GM19238 (cell line): ENCODE measurements at regions not wholly inside any gene's neighbourhood (a gene's known extent, or its start where the extent isn't known, plus 50 kb on each side); places are given as distances from the start of the nearest gene placed in this dataset.
"Not testable (repeated sequence)": the region's sequence is repeated elsewhere in the genome, so short reads cannot be mapped to it uniquely, and the experiment has no call there.

ENCODE experiments used
- DNase-seq: peaks from one replicate; pipeline ENCODE4 v3.0.0; 2011; ENCODE audit warnings: low spot score; ENCODE audit not compliant: insufficient read length

DNA sequence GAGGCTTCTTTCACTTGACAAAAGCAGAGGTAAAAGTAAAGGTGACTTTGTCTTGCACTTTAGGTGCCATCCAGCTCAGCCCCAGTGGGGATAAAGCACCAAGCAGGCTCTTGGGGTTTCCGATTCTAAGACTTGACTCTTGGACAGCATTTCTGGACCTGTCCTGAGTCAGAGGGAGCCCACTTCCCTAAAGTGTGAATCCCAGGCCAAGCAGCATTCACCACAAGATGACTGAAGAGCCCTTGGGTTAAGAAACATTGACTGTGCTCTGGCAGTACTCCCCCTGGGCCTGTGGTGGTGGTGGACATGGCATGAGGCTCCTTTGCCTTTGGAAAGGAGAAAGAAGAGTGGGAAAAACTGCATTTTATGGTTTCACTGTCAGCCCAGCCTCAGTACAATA lies 638.0 kb upstream of the VRK2 start:
- DNase-seq = no peak

DNA sequence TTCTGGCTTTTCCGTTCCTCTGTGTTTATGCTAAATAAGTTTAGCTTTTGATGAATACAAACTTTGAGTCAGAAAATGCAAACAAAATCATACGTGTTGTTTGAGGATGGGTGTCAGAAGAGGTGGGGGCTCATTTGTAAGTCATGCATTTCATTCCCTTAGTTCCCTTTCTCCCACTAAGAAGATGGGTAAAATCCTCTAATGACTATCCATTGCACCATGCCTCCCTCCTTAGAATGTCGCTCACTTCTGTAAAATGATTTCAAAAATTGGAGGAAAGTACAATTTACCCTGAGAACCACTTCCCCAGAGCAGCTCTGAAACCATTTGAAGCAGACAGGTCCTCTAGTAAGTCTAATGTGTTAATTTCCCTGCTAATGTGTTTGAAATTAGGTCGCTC lies 629.6 kb upstream of the VRK2 start:
- no peak for DNase-seq

DNA sequence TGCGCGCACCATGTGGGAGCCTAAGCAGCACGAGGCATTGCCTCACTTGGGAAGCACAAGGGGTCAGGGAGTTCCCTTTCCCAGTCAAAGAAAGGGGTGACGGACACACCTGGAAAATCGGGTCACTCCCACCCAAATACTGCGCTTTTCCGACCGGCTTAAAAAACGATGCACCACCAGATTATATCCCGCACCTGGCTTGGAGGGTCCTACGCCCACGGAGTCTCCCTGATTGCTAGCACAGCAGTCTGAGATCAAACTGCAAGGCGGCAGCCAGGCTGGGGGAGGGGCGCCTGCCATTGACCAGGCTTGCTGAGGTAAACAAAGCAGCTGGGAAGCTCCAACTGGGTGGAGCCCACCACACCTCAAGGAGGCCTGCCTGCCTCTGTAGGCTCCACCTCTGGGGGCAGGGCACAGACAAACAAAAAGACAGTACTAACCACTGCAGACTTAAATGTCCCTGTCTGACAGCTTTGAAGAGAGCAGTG lies 627.7 kb upstream of the VRK2 start:
- not testable (repeated sequence) for DNase-seq

DNA sequence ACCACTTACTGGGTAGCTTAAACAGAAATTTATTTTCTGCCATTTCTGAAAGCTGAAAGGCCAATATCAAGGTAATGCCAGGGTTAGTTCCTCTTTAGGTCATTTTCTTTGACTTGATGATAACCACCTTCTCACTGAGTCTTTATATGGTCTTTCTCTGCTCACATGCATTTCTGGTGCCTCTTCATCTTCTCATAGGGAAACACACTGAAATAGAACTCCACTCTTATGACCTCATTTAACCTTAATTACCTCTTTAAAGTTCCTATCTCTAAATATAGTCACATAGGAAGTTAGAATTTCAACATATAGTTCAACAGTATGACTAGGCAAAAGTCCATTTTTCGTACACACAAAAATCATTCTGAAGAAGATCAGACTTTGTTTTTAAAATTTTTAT lies 616.8 kb upstream of the VRK2 start:
- no peak for DNase-seq

DNA sequence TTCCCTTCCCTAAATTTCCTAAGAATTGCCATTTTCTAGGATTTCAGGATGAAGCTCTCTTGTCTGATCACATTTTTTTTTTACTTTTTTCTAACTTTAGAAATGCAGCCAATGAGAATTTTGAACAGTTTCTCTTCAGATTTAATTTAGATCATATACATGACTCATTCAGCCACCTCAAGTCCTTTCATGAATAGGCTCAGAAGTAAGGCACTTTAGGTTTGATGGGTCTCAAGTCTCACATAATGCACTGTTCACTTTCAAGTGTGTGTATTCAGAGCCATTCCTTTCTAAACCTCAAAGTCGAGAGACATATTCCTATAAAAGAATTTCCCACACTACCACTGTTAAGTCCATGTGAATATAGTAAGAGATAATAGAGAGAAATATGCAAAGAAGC lies 614.1 kb upstream of the VRK2 start:
- no peak for DNase-seq

DNA sequence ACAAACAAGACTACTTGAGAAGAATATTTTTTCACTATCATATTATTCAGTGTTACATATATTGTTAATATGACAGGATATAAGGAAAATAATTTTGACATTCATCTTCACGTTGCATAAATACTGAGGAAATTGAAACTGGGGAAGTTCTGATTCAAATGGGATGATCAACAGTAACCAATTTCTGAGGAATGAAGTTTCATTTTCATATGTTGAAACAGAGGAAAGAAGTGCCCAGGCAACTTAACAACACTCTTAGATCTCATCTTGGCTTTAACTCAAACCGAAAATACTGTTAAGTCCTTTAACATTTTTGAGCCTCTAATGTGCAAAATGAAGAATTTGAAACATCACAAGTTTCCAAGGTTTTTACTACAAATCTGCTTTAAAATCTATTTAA lies 612.2 kb upstream of the VRK2 start:
- DNase-seq = no peak

DNA sequence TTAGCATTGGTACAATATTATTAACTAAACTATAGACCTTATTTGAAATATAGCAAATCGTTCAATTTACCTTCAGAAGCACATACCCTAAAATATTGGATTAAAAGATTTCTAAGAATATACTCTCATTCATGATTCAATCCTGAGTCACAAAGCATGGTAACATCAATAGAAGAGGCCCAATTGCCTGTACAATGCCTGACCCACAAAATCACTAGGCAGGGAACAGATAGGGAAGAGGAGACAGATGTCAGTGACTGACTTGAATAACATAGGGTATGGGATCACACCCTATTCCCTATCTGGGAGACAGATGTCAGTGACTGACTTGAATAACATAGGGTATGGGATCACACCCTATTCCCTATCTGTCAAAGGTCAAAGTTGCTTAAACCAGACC lies 611.6 kb upstream of the VRK2 start:
- no peak for DNase-seq

DNA sequence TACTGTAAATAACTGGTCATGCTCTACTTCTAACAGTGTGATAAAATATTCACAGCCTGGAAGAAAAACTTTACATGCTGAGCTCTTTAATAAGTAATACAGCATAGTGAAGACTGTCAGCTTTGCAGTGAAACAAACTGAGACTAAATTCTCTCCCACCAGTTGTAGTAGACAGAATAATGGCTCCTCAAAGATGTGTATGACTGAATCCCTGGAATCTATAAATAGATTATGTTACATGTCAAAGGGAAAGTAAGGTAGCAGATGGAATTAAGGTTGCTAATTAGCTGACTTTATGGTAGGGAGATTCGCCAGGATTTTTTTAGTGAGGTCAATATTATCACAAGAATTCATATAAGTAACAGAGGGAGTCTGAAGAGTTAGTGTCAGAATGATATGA lies 609.5 kb upstream of the VRK2 start:
- no peak for DNase-seq

DNA sequence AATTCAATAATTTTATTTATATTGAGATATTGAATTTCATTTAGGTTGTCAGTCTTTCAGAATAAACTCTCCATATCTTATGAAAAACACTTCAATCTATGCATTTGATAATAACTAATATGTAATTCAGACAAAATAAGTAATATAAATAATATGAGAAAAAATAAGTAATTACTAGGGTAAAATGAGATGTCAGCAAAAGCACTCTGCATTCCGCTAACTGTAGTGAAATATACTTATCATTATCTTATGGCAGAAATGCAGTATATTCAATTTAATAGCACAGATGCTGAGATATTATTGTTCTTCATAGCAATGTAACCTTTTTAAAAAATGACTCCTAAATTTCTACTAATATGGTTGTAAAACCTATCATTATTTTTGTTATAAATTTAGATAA lies 606.2 kb upstream of the VRK2 start:
- no peak for DNase-seq

DNA sequence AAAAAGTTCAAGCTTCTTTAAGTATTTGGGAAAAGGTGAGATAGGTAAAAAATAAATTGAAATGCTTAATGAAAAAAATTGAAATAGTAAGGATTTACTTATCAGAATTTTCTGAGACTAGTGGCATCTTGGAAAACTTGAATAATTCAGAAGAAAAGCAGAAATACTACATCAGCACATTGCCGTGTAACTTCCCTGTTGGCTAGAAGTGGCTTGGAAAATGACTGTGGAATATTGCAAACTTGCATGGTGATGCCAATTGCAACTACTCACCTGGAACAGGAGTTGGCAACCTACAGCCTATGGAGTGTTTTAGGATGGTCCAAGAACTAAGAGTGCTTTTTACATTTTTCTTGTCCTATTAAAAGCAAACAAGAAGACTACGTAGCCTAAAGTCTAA lies 603.5 kb upstream of the VRK2 start:
- no peak for DNase-seq

DNA sequence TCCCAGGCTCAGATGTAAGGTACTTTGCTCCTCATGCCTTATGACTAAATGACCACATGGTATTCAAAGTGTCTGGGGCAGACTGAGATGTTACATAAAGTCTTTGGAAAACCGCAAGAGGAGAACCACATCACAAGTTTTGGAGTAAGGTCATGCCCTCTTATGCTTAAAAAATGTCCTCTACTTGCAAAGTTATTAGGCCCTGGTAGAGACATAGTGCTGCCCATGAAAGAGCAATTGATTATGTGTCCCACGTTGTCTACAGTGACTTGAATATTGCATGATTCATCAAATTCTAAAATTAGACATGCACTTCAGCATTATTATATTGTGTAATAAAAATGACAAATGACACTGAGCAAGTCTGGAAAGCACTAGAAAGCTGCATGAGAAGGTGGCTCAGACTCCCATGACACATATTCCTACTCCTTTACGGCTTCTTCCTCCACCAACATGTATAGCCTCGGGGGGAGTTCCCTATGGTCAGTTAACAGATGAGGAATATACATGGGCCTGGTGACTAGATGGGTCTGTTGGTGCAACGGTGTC lies 602.6 kb upstream of the VRK2 start:
- DNase-seq = no peak

DNA sequence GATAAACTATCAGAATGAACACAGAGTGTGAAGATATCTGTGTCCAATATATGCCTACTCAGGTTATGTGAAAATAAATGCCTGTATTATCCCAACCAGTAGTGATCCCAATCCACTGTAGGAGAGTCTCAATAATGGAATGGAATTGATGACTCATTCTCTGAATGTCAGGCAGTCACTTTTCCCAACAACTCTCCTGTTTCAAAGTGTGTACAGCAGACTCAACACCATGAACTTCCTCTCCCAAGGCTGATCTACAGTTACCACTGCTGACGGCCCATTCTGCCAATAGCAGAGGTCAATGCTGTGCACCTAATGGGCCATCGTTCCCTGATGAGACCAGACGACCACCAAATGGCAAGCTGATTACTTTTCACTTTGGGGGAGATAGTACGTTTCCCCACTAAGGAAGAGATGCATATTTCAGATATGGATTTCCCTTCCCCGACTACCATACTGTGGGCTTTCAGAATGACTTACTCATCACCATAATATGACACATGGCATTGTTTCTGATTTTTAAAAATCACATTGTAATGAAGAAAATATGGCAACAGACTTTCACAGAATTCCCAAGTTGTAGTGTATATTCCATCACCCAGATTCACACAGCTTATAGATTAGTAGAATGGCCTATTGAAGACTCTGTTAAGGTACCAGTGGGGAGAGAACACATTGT lies 601.7 kb upstream of the VRK2 start:
- no peak for DNase-seq

DNA sequence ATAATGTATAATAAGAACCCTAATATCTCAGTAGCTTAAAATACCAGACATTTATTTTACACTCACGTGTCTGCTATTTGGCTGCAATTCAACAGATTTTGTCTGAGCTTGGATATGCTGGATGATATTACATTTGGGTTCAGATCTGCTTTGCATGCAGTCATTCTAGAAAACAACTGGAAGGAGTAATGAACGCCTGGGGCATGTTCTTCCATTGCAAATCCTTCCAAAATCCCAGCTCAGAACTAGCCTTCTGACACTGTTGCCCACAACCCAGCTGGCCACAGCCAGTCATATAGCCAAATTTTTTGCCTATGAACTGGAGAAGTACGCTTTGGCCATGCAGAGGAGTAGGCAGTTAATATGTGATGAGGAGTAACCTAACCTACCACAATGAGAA lies 597.8 kb upstream of the VRK2 start:
- DNase-seq = no peak

DNA sequence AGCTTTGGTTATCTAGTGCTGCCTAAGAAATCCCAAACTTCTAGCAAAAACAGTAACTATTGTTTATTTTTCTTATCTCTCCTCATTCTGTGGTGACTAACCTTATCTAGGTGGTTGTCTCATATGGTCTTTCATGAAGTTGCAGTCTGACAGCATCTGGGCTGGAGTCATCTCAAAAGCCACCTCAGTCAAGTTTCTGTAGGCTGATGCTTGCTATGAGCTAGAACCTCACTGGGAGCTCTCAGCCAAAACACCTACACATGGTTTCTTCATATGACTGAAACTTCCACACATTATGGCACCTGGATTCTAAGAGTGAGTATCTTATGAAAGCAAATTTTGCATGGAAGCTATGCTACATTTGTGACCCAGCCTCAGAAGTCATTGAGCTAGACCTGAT lies 596.4 kb upstream of the VRK2 start:
- DNase-seq = peak; percentile 1

DNA sequence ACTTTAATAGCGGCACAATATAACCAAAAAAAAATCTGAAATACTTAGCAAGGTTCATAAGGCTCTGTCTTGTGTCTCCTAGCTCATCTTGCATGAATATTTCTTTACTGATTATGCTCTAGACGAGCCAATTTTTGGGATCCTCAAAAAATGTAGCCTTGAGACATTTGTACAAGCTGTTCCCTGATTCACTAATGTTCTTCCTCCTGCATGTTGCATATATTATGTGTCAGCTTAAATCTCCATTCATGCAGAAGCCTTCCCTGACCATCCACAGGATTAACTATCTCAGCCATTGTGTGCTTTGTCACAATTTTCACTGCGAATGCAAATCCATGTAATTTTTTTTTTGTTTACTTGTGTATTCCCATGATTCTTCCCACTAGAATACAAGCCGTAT lies 594.0 kb upstream of the VRK2 start:
- no peak for DNase-seq

DNA sequence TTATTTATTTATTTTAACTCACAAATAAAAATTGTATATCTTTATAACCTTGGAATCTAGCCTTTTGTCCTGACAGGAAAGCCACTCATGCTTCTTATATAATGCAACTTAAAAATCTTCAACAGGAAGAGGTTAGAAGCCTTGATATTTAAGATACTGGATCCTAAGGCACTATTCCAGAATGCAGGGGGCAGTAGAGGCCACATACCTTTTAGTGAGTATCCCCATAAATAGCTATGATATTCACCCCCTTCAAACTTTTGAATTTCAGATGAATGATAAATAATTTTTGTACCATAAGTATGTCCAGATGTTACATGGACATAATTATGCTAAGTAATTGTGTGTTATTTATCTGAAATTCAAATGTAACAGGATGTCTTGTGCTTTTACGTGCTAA lies 592.7 kb upstream of the VRK2 start:
- no peak for DNase-seq

DNA sequence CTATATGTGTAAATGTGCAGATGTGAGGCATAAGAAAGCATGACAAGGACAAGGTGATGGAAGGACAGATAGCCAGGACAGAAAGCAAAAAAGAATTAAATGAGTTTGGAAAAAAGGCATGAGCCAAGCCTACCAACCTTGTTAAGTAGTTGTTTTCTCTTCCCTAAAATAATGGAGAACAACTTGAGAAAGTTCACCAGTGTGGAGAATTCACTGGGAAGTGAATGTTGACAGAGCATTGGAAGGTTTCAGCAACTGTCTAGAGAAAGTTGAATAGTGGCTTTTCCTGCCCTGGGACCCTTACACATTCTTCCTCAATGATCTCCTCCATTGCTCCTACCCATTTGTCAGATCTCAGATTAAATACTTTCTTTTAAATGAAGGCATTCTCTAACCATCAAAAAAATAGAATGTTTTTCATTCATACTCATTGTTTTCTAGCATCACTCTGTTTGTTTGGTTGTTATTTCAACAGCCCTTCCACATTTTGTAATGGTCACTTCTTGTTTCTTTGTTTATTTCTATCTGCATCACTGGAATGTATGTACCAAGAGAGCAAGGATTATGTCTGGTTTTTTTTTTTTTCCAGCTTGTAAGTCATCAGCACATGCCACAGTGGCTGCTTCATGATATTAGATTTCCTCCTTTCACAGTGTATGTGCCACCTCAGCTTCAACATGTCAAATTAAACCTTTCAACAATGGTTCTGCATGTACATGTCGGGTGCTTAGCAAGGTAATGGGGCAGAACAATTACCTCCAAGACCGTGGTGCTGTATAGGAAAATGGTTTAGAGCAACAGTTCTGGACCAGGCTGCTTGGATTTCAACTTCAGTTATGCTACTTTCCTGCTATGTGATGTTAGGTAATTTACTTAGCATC lies 586.0 kb upstream of the VRK2 start:
- no peak for DNase-seq

DNA sequence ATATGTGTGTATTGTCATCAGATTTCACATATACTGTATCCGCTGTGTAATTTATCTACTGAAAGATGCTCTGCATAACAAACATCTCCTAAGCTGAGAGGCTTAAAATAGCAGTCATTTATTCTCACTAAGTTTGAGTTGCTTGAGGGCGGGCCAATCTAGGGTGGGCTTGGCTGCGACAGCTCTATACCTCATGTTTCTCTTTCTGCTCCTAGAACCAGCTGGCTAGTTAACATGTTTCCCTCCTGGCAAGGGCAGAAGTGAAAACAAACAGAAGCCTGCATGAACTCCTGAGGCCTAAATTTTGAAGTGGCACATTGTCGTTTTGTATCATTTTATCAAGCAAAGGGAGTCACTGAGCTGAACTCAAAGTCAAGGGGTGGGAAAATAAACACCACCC lies 585.0 kb upstream of the VRK2 start:
- DNase-seq = no peak

DNA sequence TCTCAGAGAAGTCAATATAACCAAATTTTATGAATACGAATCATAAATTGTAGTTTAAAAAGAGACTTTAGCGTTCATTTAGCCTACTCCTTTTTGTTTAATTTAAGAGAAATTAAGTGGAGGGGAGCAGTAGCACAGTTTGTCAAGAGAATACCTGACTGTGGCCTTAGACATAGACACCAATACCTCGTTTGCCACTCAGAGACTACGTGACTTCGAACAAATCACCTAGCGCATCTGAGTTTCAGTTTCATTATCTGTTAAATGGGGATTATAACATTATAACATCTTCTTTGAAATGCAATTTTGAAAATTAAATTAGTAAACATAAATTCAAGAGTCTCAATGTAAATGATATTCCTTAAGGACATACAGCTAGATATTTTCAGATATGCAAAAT lies 581.5 kb upstream of the VRK2 start:
- no peak for DNase-seq

DNA sequence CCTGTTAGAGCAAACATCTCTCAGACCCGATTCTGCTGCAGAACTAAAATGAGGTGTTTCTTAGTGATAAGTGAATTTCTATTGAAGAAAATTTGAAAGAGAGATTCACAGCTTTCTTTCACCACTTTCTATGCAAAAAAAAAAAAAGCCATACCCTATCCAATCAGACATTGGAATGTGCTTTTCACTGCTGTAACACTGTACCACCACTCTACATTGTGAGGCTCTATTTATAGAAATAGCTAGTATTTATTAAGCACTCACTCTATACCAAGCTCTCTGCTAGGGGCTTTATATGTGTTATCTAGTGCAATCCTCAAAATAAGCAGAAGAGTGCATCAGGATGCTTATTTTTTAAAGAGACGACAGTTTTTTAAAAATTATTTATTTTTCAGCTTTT lies 580.6 kb upstream of the VRK2 start:
- no peak for DNase-seq

DNA sequence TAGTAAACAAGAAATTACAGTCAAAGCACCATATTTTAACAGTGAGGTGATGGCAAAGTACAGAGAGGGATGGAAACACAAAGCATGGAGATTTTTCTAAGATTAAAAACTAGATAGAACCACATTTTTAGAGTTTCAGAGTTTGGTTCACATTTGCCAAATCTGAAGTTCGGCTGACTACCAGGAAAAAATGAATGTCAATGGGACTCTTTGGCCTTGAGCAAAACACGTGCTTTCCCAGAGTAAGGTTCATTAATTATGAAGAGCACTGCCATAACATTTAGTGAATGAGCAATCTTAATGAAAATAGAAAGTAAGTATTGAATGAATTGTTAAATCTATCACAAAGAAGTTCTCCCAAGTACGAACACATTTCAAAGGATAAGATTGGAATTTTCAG lies 571.2 kb upstream of the VRK2 start:
- no peak for DNase-seq

DNA sequence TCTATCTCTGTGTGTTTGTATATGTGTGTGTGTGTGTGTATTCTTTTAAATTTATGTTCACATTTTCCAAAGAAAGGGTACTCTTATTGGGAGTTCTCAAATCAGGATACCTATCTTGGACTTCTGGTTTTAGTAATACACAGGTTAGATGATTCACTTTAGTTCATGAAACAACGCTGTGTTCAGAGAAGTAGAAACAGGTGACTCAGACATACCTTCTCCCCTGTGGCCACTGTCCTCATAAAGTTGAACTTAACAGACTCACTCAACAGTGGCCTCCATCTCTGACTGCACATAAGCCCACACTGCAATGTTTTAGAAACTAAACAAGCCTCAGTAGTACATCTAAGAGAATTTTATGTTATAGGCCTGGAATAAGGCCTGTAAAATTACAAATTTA lies 566.6 kb upstream of the VRK2 start:
- DNase-seq = no peak

DNA sequence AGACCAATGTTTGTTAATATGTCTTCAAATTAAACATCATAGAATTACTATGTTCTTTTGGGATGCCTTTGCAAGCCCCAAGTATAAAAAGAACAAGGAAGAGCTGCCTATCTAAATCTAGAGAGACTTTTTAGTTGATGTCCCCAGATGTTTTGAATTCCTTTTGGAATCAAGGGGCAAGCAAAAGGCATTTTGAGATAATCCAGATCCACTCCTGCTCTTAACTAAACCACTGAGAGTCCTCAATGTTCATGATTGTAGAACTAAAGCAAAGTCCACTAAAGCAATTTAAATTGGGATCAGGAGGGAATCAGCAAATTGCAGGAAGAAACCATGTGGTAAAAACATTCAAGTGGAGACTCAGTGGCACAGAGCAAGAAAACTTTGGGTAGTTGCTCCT lies 558.5 kb upstream of the VRK2 start:
- no peak for DNase-seq
